ENCODE measurements at regions not wholly inside any gene's neighbourhood (a gene's known extent, or its start where the extent isn't known, plus 50 kb on each side); places are given as distances from the start of the nearest gene placed in this dataset.
"Not testable (repeated sequence)": the region's sequence is repeated elsewhere in the genome, so short reads cannot be mapped to it uniquely, and the experiment has no call there.

DNA sequence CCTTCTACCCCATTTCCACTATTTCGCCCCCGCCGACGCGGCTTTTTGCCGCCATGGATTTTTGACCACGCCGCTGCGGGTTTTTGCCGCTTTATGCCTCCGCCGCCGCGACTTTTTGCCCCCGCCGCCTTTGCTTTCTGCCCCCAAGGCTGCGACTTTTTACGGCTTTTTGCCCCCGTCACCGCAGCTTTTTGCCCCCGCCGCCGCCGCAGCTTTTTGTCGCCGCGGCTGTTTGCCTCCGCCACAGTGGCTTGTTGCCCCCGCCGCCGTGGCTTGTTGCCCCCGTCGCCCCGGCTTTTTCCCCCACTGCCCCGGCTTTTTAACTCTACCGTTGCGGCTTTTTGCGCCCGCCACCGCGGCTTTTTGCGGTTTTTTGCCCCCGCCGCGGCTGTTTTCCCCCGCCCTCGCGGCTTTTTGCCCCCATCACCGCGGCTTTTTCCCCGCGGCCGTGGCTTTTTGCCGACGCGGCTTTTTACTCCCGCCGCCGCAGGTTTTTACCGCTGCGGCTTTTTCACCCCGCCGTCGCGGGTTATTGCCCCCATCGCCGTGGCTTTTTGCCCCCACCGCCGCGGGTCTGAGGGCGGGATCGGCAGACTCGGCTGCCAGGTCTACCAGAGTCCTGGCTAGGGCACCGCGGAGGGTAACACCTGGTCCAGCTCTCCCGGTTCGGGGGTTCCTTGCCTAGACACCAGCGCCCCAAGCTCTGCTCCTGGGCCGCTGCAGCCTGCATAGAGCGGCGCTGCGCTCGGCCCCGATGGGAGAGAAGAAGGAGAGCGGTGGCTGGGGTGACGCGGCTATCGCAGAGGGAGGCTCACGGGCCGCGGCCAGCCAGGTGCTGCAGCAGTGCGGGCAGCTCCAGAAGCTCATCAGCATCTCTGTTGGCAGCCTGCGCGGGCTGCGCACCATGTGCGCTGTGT lies 562.7 kb upstream of the WSB1 start:
- intact Hi-C loops (cut with micrococcal nuclease; ENCODE audit: unreplicated experiment): no loop called here

GRCh38 chr17:26731926-26732325 lies 562.0 kb upstream of the WSB1 start:
- H3K79me2 ChIP-seq (ENCODE audit: insufficient read depth, low read depth, low read length); H3K9me2 ChIP-seq (ENCODE audit: insufficient read depth, low read length); H3K9me3 ChIP-seq (ENCODE audit: low read length); CTCF ChIA-PET (ENCODE audit: unreplicated experiment); H4K20me1 ChIP-seq (ENCODE audit: insufficient read depth, low read length); H3K27ac ChIP-seq (ENCODE audit: low read depth, low read length, poor library complexity, severe bottlenecking); H3K4me1 ChIP-seq (ENCODE audit: insufficient read depth, low read length, poor library complexity, severe bottlenecking); H3K4me3 ChIP-seq (ENCODE audit: low read depth, low read length, poor library complexity, severe bottlenecking); BruUV-seq (replicated peaks); intact Hi-C loops (cut with micrococcal nuclease; ENCODE audit: unreplicated experiment); DNase-seq (ENCODE audit: low spot score); H2AFZ ChIP-seq (ENCODE audit: low read length); POLR2A ChIA-PET; H3K4me2 ChIP-seq (ENCODE audit: low read length); H3K36me3 ChIP-seq (ENCODE audit: insufficient read depth, low read length): not testable (repeated sequence)

More for the DNA sequence above, 562.7 kb upstream of the WSB1 start:
- Histone ChIP-seq H3K9me3 (ENCODE audit: low read length) (no peaks in the 10 kb centered on the region), H4K20me1 (ENCODE audit: insufficient read depth, low read length) (no peaks in the 10 kb centered on the region), H3K36me3 (ENCODE audit: insufficient read depth, low read length) (no peaks in the 10 kb centered on the region), H3K79me2 (ENCODE audit: insufficient read depth, low read depth, low read length) (no peaks in the 10 kb centered on the region), H2AFZ (ENCODE audit: low read length) (no peak overlapping the region), H3K4me3 (ENCODE audit: low read depth, low read length, poor library complexity, severe bottlenecking) (no peak overlapping the region), H3K9me2 (ENCODE audit: insufficient read depth, low read length) (no peaks in the 10 kb centered on the region), H3K4me2 (ENCODE audit: low read length) (no peak overlapping the region), H3K27ac (ENCODE audit: low read depth, low read length, poor library complexity, severe bottlenecking) (no peak overlapping the region), H3K4me1 (ENCODE audit: insufficient read depth, low read length, poor library complexity, severe bottlenecking) (no peaks in the 10 kb centered on the region)
- ChIA-PET POLR2A (no interaction called here), CTCF (ENCODE audit: unreplicated experiment) (no interaction called here)
- no peak for TF ChIP-seq CTCF (conservative IDR thresholded peaks at IDR 0.05; ENCODE audit: low read length)
- TF ChIP-seq EZH2phosphoT487 (IDR thresholded peaks at IDR 0.05; ENCODE audit: borderline replicate concordance, low read depth, low read length): no peak
- no peak for DNase-seq (ENCODE audit: low spot score)
- BruUV-seq (replicated peaks): no TSS peak

DNA sequence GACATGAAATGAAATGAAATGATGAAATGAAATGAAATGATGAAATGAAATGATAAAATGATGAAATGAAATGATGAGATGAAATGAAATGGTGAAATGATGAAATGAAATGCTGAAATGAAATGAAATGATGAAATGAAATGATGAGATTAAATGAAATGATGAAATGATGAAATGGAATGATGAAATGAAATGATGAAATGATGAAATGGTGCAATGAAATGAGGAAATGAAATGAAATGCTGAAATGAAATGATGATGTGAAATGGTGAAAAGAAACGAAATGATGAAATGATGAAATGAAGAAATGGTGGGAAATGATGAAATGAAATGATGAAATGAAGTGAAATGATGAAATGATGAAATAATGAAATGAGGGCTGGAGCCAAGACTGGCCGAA lies 559.1 kb upstream of the WSB1 start:
- H3K79me2 ChIP-seq (ENCODE audit: insufficient read depth, low read depth, low read length); H3K9me2 ChIP-seq (ENCODE audit: insufficient read depth, low read length); H3K4me2 ChIP-seq (ENCODE audit: low read length); POLR2A ChIA-PET; intact Hi-C loops (cut with micrococcal nuclease; ENCODE audit: unreplicated experiment); H4K20me1 ChIP-seq (ENCODE audit: insufficient read depth, low read length); H2AFZ ChIP-seq (ENCODE audit: low read length); BruUV-seq (replicated peaks); DNase-seq (ENCODE audit: low spot score); H3K36me3 ChIP-seq (ENCODE audit: insufficient read depth, low read length); CTCF ChIA-PET (ENCODE audit: unreplicated experiment); H3K27ac ChIP-seq (ENCODE audit: low read depth, low read length, poor library complexity, severe bottlenecking); H3K4me1 ChIP-seq (ENCODE audit: insufficient read depth, low read length, poor library complexity, severe bottlenecking); H3K4me3 ChIP-seq (ENCODE audit: low read depth, low read length, poor library complexity, severe bottlenecking); H3K9me3 ChIP-seq (ENCODE audit: low read length): not testable (repeated sequence)

- DNase-seq (ENCODE audit: low spot score); H2AFZ ChIP-seq (ENCODE audit: low read length); BruUV-seq (replicated peaks); intact Hi-C loops (cut with micrococcal nuclease; ENCODE audit: unreplicated experiment); H3K79me2 ChIP-seq (ENCODE audit: insufficient read depth, low read depth, low read length); H3K9me3 ChIP-seq (ENCODE audit: low read length); H4K20me1 ChIP-seq (ENCODE audit: insufficient read depth, low read length); H3K4me3 ChIP-seq (ENCODE audit: low read depth, low read length, poor library complexity, severe bottlenecking); H3K4me1 ChIP-seq (ENCODE audit: insufficient read depth, low read length, poor library complexity, severe bottlenecking); POLR2A ChIA-PET; H3K4me2 ChIP-seq (ENCODE audit: low read length); H3K27ac ChIP-seq (ENCODE audit: low read depth, low read length, poor library complexity, severe bottlenecking); H3K9me2 ChIP-seq (ENCODE audit: insufficient read depth, low read length); H3K36me3 ChIP-seq (ENCODE audit: insufficient read depth, low read length); CTCF ChIA-PET (ENCODE audit: unreplicated experiment): not testable (repeated sequence)
Measured at GRCh38 chr17:26735977-26736376, 557.9 kb upstream of the WSB1 start.

All from OCI-LY7 (cell line).